Anterior cingulate cortex (tissue), 58 donors: ENCODE measurements at regions not wholly inside any gene's neighbourhood (a gene's known extent, or its start where the extent isn't known, plus 50 kb on each side); places are given as distances from the start of the nearest gene placed in this dataset.
"Not testable (repeated sequence)": the region's sequence is repeated elsewhere in the genome, so short reads cannot be mapped to it uniquely, and the experiment has no call there.

Experiments used
- DNase-seq, 58 donors: peaks; one replicate each; lab custom pipeline; 2025; lab: John Stamatoyannopoulos, UW

DNA sequence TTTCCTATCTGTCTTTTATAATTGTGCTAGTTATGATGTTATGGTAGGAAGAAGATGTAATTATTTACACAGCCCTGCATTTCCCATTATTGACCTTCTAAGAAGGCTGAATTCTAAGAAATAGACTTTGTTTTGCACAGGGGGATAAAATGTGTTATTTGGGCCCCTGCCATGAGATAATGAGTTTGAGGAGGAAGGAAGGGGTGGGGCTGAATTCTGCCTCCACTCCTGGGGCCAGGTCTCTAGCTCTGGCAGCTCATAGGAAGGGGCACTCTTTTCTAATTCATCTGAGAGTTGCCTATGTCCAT is 69.2 kb upstream of the GOLGA8B start:
- DNase-seq, result no peak

DNA sequence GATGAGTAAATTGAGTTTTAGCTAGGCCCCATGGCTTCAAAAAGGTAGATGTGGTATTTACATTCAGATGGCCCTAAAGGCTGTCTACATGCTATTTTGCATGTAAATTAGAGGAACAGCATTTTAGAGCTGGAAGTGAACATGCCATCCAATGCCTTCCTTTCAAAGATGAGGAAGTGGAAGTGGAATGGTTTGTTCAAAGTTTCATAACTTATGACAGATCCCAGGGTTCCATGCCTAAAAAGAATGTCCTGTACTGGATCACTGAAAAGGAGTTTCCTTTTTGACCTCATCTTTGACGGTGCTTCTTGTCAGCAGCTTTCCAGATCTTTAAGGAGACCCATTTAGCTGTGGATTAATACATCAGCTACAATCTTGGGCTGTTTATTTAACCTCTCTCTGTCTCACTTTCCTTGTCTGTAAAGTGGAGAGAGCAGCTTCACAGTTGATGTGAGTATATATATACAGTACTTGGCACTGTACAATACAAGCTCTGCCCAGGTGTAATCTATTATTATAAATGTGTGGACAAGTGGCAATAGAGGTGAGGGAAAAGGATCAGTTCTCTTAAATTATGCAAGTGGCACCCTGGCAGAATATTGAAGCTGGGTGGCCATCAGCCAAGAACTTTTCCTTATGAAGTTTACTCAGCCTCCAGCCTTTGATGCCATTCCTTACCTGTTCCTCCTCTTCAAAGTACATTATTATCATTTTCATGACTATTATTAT is 68.7 kb upstream of the GOLGA8B start:
- no peak for DNase-seq

- DNase-seq, result peak in 1 of 58 donors; percentile 5
Measured at GRCh38 chr15:34650177-34650576, 66.7 kb upstream of the GOLGA8B start.

- DNase-seq, result no peak
Measured at GRCh38 chr15:34648294-34648631, 64.8 kb upstream of the GOLGA8B start.

GRCh38 chr15:34647569-34648293 is 64.3 kb upstream of the GOLGA8B start:
- DNase-seq, result peak in 1 of 58 donors; percentile 2

- DNase-seq, result no peak
Measured at GRCh38 chr15:34646918-34647317, 63.5 kb upstream of the GOLGA8B start.

GRCh38 chr15:34644851-34645250 is 61.4 kb upstream of the GOLGA8B start:
- no peak for DNase-seq

GRCh38 chr15:34644061-34644460 is 60.6 kb upstream of the GOLGA8B start:
- no peak for DNase-seq

DNA sequence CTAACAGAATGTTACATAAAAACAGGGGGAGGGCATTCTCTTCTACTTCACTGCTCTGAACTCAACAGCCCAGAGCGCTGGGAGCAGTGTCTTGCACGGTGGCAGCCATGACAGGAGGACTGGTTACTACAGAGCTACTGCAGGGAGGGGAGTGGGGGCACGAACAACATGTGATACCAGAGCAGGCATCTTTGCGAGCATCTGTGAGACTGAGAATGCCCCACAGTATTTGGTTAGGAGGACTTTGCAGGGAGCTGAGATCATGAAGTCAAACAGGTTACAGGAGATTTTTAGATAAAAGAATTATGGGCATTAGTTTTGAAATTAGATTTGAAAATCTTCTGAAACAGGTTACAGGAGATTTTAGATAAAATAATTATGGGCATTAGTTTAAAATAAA is 58.8 kb upstream of the GOLGA8B start:
- no peak for DNase-seq

GRCh38 chr15:34640661-34641060 is 57.2 kb upstream of the GOLGA8B start:
- no peak for DNase-seq

GRCh38 chr15:34637305-34637704 is 53.9 kb upstream of the GOLGA8B start:
- DNase-seq, result no peak

GRCh38 chr15:34633602-34634001 is 50.2 kb upstream of the GOLGA8B start:
- not testable (repeated sequence) for DNase-seq
